Gastroesophageal sphincter (tissue), 3 donors: ENCODE measurements at regions not wholly inside any gene's neighbourhood (a gene's known extent, or its start where the extent isn't known, plus 50 kb on each side); places are given as distances from the start of the nearest gene placed in this dataset.

Experiments used
- EP300 ChIP-seq: sonication (generic); formaldehyde crosslinking; IDR thresholded peaks from one replicate; pipeline ENCODE4 v1.6.1; 2017; ENCODE audit warnings: antibody characterized with exemption, mild to moderate bottlenecking
- POLR2A ChIP-seq, 2 donors: fragments of 450-650 bp; IDR thresholded peaks; one replicate each; pipeline ENCODE4 v1.6.1; 2017; ENCODE audit warnings: antibody characterized with exemption in 2 of 2, mild to moderate bottlenecking in 2 of 2, moderate library complexity in 1 of 2
- POLR2AphosphoS5 ChIP-seq: sonication (generic); formaldehyde crosslinking; IDR thresholded peaks from one replicate; pipeline ENCODE4 v1.6.1; 2017; ENCODE audit warnings: antibody characterized with exemption
- TF ChIP-seq, protein P1 (sequence below), 4 experiments: fragments of 200-600 bp in 2 of 4; fragments of 450-650 bp in 2 of 4; sonication (generic) in 1 of 4; IDR thresholded peaks; one replicate each; pipeline ENCODE4 v1.5.1; 2017 to 2019; ENCODE audit warnings: antibody characterized with exemption in 4 of 4, mild to moderate bottlenecking in 2 of 4, moderate library complexity in 2 of 4

GRCh38 chr21:35384375-35384774 lies 335.3 kb upstream of the RUNX1 start:
- TF ChIP-seq, protein P1, sequence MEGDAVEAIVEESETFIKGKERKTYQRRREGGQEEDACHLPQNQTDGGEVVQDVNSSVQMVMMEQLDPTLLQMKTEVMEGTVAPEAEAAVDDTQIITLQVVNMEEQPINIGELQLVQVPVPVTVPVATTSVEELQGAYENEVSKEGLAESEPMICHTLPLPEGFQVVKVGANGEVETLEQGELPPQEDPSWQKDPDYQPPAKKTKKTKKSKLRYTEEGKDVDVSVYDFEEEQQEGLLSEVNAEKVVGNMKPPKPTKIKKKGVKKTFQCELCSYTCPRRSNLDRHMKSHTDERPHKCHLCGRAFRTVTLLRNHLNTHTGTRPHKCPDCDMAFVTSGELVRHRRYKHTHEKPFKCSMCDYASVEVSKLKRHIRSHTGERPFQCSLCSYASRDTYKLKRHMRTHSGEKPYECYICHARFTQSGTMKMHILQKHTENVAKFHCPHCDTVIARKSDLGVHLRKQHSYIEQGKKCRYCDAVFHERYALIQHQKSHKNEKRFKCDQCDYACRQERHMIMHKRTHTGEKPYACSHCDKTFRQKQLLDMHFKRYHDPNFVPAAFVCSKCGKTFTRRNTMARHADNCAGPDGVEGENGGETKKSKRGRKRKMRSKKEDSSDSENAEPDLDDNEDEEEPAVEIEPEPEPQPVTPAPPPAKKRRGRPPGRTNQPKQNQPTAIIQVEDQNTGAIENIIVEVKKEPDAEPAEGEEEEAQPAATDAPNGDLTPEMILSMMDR (IDR thresholded peaks at IDR 0.05): no peak
- TF ChIP-seq EP300 (no peak), POLR2A (IDR thresholded peaks at IDR 0.05) (no peak), POLR2AphosphoS5 (no peak)
